ENCODE measurements at regions not wholly inside any gene's neighbourhood (a gene's known extent, or its start where the extent isn't known, plus 50 kb on each side); places are given as distances from the start of the nearest gene placed in this dataset.

DNA sequence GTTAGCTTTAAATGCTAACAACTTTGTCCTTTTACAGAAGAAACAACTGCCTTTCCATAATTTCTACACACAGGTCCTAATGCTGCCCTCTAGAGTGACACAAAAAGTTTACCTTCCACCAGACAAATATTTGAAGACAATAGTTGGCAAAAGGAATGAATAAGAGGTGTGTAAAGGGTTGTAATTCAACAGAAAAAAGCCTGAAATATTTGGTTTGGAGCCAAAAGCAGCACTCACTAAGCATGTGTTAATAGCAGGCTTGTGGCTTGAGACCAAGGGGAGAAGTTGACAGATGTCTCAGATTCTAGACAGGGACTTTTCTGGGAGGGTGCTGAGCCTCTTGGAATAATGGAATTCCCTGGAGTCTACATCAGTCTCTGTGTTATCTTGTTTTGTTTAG, 156.2 kb upstream of the GALNT17 start:
- no peak for DNase-seq (ENCODE audit: low spot score)

DNA sequence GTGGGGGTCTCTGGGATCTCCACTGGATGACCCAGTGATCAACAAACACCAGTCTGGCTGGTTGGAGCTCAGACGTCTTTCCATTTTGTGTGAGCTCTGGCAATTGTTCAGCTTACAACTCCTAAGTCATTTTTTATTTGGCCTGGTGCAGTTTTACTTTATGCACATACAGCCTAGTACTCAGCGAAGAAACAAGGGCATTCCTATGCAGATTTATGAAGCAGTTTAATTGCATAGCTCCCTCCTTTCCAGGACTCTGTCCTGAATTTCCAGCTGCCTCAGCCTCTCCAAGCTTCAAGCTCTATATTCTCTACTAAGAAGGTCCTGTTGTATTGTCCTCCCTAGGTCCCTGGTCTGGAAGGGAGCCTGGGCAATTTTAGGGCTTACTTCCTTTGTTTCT, 145.6 kb upstream of the GALNT17 start:
- DNase-seq (ENCODE audit: low spot score): no peak

DNA sequence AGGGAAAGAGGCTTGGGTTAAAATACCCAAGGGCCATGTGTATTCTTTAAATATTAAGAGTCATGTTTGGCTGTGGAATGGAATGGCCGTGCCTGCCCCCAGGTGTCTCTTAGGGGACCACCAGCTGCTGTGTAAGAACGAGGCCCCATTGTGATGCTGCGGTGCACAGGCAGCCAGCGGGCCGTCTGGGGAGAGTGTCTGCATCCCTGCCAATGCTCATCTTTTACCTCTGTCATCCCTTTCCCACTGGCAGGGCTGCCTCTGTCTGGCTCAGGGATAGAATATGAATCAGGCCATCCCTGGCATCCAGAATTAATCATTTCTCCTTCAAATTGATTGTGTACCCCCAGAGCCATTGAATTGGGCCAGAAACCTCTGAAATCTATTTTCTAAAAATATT, 137.8 kb upstream of the GALNT17 start:
- no peak for DNase-seq (ENCODE audit: low spot score)

DNA sequence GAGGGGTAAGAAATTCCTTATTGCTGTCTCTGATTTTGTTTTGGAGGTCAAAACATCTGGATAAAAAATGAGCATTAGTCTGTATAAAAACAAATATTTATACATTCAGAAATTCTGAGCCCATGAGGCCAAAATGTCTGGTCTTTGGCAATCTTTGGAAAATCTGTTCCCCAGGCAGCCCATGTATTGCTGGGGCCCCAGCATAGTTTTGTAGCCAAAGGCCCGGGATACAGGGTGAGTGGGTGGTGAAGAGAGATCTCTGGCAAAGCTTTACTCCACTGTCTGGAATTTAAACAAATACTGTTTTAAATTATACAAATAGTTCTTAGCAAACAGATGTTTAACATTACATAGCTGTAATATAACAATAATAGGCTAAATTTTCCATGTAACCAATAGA, 134.7 kb upstream of the GALNT17 start:
- DNase-seq (ENCODE audit: low spot score): no peak

DNA sequence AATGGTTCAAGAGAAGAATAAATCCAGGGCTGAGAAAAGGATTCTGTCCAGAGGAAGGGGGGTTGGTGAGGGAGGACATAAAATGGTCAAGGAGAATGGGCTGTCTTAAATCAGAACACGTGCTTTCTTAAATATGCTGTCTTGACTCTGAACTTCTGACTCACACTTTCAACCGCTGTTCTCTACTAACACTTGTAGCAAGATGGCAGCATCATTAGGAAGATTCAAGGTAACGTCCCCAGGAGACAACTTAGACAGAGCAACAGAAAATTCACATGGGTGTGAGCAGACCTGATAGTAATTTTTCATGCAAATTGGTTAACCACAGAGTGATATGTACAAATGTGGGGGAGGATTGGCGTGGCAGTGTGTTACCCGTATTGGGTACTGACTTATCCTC, 126.8 kb upstream of the GALNT17 start:
- DNase-seq (ENCODE audit: low spot score): no peak

DNA sequence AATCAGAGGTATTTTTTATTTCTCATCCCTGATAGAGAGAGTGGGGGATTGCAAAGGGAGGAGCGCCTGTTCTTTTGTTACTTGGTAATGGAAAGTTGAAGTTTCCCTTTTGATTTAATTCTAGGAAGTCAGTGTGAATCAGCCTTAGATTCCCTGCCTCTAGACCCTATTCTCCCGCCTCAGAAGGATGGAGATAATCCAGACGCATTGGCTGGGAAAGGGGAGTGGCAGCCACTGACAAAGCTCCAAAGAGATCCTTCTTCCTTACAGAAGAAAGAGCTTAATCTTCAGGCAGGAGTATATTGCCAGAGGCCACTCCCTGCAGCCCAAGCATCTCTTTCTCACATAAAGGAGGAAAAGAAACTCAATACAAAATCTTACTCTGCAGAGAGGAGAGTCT, 122.3 kb upstream of the GALNT17 start:
- no peak for DNase-seq (ENCODE audit: low spot score)

DNA sequence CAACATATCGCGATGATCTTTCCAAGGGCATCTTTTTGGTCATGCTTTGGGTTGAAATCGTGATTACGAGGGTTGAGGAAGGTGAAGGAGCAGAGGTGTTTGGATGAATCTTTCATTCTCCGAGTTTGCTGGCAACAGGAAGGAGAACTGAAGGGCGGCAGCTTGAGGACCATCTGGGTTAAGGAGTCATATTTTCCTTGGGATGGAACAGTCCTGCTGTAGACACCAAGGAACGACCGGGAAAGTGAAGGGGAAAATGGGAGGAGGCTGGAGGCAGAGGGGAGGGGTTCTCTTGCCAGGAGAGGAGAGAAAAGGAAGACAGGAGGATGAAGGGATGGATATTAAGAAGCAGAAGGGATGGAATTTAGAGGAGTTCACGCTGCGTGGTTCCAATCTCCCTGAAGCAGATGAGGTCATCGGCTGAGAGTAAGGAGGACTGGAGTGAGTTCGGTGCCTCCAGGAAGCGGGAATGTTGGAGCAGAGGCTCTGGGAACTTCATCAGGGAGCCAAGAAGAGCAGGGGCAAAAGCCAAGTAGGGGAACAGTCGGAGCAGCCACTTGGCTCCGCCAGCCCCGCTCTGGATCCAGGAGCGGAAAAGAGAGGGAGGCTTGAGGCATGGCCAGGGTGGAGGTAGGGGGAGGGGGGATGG, 116.6 kb upstream of the GALNT17 start:
- DNase-seq (ENCODE audit: low spot score): no peak

DNA sequence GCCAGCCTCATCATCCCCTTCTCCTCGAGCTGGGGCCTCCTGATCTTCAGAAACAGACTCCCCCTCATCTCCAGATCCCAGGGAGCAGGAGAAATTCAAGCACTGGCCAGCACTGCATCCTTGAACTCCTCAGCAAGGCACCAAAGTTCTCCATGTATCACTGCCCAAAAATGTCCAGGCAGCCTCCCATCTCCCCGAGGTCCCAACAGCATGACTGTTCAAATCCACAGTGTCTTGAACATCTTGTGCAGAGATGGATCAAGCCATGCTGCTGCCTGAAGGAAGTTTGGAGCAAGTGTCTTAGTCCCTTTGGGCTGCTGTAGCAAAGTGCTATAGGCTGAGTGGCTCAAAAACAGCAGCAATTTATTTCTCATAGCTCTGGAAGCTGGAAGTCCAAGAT, 115.5 kb upstream of the GALNT17 start:
- no peak for DNase-seq (ENCODE audit: low spot score)

DNA sequence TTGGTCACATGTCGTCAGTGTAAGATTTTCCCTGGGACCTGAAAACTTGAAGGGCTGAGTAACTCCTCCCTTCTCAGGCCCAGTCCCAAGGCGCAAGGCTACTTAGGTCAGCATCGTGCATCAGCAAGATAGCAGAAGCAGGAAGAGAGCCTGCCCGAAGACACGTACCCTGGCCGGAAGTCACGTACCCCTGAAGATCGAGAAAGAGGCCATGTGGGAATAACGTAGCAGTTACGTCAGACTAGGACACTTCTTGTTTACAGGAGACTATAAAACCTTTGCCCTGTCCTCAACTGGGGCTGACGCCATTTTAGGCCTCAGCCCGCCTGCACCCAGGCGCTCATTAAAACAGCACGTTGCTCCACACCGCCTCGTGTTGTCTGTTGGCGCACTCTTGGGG, 114.3 kb upstream of the GALNT17 start:
- DNase-seq (ENCODE audit: low spot score): no peak

DNA sequence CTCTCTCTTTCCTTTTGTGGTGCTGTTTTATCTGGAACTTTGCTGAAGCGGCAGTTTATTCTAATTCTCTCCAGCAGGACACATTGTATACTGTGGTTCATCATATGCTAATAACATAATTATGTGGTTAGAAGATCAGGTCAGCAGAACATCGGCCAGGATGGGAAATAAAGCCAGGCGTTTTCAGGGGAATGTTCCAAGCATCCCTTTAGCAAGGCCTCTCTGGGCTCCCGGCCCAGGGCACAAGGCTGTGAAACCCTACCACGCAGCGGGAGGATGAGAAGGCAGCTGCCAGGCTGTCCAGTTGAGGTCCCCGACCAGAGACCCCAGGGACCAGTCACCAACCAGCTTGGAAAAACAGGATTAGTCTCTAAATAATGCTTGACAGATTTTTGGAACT, 112.2 kb upstream of the GALNT17 start:
- DNase-seq (ENCODE audit: low spot score): no peak

DNA sequence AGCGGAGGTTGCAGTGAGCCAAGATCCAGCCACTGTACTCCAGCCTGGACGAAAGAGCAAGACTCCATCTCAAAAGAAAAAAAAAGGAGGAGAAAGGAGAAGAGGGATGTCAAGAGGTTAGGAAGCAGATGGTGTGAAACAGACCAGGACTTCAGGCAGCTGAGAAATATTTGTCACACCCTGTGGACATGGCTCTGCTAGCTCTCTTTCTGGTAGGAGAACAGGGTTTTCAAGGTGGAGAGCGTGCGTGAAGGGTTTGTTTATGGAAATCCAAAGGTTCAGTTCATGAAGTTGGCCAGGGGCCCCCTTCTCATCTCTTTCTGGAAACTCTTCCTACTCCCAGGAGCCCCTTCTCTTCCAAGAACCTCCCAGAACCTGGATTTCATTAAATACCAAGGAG, 110.8 kb upstream of the GALNT17 start:
- no peak for DNase-seq (ENCODE audit: low spot score)

DNA sequence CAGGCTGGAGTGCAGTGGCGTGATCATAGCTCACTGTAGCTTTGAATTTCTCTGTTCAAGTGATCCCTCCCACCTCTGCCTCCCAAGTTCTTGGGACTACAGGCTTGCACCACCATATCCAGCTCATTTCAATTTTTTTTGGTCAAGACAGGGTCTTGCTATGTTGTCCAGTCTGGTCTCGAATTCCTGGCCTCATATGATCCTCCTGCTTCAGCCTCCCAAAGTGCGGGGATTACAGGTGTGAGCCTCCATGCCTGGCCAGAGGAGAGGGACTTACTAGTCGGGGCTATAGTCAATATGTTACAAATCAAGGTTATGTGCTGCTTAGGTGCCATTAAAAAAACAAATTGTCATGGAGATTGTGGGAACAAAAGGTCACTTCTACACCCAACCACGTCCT, 105.3 kb upstream of the GALNT17 start:
- DNase-seq (ENCODE audit: low spot score): no peak

DNA sequence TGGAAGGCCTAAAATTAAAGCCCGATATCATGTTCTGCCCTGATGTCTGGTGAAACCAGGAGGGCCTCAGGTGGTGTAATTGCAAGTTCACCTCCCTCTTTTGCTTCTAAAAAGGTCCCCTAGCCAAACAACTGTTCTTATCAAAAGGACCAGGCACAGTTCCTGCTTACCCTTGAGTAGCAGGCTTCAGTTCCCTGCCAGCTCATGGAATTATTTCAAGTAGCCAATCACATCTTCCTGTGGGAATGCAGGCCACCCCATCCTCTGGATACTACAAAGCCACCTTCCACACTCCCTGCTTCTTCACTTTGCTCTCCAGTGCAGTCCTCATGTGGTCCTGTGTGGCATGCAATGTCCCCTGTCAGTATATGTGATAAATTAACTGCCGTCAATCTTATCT, 97.7 kb upstream of the GALNT17 start:
- no peak for DNase-seq (ENCODE audit: low spot score)

DNA sequence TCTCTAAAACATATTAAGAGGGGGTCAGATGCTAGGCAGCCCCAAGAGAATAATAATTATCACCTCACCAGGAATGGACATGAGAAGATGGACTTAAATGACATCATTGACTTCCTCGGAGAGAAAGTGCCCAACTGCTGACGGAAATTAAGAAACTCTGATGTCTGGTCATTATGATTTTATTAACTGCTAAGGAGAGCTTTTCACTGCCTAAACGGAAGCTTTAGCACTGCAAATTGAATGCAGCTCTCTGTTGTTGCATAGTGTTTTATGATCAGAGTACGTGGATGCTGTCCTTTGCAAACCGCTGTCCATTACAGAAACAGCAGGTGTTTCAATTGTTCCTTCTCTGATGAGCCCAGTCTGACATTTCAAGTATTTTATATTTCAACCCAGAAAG, 89.4 kb upstream of the GALNT17 start:
- DNase-seq (ENCODE audit: low spot score): no peak

DNA sequence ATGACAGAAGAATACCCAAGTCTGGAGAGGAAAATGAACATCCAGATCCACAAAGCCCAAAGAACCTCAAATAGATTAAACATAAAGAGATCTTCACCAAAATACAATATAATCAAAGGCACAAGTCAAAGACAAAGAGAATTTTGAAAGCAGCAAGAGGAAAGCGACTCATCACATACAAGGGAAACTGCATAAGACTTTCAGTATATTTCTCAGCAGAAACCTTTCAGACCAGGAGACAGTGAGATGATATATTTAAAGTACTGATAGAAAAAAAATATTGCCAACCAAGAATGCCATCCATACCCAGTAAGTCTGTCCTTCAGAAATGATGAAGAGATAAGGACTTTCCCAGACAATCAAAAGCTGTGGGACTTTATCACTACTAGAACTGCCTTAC, 81.5 kb upstream of the GALNT17 start:
- DNase-seq (ENCODE audit: low spot score): no peak

DNA sequence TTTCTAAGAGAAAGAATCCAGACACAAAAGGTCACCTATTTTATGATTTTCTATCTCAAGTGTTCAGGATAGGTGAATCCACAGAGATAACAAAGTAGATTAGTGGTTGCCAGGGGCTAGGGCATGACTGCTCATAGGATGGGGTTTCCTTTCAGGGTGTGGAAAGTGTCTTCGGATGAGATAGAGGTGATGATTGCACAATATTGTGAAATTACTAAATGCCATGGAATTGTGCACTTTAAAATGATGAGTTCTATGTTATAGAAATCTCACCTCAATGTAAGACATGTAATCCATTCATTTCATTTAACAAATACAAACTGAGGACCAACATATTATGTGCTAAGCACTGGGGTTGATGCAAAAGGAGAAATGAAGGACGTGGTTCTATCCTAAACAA, 76.4 kb upstream of the GALNT17 start:
- DNase-seq (ENCODE audit: low spot score): no peak

DNA sequence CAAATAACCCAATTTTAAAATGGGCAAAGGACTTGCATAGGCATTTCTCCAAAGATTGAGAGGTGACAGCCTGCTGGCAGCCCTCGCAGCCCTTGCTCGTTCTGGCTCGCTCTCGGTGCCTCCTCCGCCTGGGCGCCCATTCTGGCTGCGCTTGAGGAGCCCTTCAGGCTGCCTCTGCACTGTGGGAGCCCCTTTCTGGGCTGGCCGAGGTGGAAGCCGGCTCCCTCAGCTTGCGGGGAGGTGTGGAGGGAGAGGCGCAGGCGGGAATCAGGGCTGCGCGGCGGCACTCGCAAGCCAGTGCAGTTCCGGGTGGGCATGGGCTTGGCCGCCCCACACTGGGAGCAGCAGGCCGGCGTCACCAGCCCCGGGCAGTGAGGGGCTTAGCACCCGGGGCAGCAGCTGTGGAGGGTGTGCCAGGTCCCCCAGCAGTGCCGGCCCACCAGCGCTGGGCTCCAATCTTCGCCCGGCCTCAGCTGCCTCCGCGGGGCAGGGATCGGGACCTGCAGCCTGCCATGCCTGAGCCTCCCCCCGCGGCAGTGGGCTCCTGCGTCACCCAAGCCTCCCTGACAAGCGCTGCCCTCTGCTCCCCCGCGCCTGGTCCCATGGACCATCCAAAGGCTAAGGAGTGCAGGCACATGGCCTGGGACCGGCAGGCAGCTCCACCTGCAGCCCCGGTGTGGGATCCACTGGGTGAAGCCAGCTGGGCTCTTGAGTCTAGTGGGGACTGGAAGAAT, 54.0 kb upstream of the GALNT17 start:
- DNase-seq (ENCODE audit: low spot score): no peak

Measured in HT-29 (cell line).